ENCODE measurements at regions not wholly inside any gene's neighbourhood (a gene's known extent, or its start where the extent isn't known, plus 50 kb on each side); places are given as distances from the start of the nearest gene placed in this dataset.
"Not testable (repeated sequence)": the region's sequence is repeated elsewhere in the genome, so short reads cannot be mapped to it uniquely, and the experiment has no call there.

DNA sequence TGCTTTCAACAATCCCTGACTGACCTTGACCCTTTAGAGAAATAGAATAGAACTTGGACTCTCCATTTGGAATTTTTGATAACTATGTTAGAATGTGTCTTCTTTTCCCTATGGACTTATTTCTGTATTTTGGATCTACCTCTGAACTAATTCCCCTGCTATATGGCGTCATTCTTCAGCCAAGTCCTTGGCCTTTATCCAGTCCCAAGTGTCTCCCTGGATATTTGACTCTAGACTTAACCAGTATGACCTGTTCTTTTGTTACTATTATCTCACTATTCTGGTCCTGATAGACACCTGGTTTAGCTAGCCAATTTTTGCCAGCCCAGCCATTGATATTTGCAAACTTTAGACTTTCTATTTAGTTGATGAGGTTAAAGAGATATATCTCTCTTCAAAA is 186.8 kb downstream of the KCNS3 start:
- DNase-seq: no peak

DNA sequence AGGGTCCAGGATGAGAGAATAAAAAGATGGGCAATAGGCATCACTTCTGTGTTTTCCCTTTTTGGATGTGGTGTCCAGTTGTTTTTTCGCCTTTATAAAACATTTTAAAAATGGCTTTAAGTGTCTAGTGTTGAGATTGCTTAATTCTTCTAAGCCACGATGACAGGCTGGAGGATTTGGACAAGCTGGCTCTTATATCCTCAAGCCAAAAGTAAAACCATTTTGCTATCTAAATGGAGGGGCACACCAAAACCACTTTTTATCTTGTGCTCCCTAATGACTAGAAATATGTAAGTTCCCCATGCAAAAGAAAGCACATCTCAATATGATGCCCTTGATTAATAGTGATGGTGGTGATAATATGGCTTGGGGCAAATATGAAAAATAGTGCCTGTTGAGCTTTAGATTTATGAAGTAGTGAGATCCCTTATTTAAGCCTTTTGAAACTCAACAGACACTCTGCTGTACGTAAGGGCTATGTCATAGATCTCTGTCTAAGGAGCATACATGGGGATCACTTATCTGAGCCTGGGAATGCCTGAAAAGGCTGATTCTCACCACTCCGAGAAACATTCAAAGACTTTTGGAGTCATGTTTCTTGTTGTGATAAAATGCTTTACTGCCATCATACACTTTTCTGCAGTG is 185.5 kb downstream of the KCNS3 start:
- no peak for DNase-seq

DNA sequence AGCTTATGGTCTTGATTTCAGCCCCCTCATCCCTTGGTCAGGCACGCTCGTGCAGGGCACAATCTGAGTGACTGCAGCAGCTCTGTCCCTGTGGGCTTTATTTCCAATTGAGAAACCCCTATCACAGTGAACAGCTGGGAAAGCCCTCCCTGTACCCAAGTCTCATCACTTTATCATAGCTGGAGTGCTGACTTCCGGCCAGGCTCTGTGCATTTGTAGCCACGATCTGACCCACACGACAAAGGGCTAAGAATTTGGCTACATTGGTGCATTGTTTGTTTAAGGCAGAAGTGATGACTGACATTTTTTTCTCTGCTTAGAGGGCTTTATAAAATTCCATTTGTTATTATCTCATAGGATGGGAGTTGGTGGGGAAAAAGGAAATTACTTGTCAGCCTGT is 184.4 kb downstream of the KCNS3 start:
- DNase-seq: no peak

DNA sequence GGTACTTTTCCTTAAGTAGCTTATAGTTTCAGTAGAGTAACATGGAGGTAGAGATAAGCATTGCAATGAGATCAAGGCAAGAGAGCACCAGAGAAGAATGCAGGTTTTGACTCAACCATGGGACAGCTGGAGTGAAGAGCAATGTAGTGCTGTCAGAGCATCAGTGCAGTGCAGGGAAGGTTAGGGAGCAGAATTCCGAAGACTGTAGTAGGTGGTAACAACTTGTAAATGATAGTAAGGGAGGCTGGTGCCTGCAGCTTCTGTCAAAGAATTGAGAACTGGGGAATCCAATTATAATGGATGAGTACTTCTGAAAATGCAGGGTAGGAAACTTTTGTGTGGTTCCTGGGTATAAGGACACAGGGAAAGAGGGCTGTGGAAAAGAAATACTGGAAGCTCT is 183.2 kb downstream of the KCNS3 start:
- DNase-seq: no peak

DNA sequence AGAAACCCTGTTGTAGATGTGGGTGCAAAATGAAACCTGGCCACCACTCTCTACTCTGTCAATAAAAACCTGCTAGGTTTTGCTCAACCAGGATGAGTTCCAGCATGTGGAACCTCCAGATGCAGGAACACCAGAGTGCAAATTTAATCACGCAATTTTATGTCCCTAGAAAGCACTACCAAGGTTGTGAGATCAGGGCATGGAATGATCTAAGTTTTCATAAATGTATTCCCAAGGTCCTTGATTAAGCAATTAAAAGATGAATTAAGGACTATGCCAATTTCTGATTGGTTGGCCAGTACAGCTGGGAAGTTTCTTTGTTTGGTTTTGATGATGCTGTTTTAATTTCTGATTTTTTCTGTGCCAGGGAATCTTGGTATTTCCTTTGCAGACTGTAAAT is 179.2 kb downstream of the KCNS3 start:
- DNase-seq: no peak

DNA sequence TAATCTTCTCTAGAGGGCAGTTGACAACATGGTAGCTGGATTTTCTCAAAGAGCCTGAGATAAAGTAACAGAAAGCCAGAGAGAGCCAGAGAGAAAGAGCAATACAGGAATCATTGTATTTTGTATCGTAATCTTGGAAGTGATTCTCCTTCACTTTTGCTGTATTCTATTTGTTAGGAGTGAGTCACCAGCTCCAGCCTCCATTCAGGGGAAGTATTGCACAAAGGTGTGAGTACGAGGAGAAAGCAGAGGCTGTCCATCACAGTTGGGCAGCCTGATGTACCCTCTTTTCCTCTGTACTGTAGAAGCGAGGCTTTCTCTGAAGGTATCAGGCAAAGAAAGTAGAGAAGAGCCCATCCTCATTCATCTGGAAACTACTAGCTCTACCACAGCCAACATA is 176.8 kb downstream of the KCNS3 start:
- no peak for DNase-seq

DNA sequence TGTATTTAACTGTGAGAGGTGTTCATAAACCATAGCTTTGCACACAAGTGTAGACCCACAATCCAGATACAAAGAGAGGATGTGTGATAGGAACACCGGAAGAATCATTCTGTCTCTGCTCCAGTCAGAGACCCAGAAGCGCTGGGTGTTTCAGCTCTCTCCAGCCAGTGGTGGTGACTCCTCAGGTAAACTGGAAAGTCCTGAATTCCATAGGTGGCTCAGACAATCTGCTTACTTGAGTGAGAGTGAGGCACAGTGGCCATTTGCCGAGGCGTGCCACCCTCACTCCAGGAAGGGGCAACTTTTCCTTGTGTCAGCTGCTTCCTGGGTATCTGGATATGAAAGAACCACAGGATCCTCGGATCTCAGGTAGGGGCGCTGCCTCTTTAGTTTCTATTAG is 171.5 kb downstream of the KCNS3 start:
- no peak for DNase-seq

DNA sequence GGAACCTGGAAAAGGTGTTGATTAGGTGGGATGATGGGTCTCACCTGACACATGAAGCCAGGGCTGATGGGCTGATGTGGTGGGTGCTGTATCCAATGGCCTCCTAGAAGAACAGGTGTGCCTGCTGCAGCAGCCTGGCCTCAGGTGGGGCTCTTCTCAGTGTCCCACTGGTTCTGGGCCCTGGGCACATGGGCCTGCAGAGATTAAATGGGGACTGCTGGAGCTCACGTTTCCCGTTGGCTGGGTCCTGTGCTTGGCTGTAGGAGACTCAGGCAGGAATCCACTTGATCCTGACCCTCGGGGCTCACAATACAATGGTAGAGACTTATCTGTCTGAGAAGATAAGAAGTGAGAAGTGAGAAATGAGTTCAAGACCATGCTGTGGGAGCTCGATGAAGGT is 170.9 kb downstream of the KCNS3 start:
- no peak for DNase-seq

DNA sequence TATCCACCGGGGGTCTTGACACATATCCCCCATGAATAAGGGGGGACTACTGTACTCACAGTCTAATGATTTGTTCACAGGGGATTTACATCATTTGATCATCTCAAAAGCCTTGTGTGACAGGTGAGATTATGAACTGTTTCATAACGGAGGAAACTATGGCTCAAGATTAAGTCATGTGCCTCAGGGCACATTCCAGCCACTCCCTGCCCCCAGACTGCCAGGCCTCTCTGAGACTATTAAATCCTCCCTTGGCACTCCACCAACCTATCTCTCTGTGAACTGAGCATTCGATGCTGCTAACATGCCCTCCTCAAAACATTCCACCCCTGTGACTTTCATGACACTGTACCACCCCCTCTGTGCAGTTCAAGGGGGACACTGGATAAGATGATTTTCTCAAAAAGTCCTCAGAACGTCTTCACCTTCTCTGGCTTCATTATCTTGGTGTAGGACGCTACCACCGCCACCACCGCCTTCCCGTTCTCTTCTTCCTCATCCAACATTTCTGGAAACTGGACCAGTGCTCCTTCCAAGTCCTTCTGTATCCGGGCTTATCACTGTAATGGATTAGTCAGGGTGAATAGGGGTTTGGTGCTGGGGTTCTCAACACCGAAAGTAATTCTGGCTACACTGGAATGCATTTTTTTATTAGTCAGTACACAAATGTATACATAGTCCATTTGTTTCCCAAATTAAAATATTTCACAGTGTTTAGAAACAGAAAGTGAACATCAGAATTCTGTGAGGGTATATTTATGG is 169.6 kb downstream of the KCNS3 start:
- DNase-seq: peak in 1 of 2 experiments; percentile 60

DNA sequence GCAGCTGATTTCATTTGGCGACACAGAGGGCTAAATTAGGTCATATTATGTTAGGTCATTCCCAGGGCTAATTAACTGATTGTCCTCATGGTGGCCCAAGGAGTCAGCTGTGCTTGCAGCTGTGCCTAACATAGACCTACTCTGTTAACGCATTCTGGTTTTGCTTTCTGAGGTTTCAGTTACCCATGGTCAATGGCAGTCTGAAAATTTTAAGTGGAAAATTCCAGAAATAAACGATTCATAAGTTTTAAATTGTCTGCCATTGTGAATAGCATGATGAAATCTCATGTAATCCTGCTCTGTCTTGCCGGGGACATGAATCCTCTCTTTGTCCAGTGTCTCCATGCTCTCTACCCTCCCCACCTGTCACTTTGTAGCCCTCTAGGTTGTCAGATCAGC is 168.7 kb downstream of the KCNS3 start:
- DNase-seq: no peak

DNA sequence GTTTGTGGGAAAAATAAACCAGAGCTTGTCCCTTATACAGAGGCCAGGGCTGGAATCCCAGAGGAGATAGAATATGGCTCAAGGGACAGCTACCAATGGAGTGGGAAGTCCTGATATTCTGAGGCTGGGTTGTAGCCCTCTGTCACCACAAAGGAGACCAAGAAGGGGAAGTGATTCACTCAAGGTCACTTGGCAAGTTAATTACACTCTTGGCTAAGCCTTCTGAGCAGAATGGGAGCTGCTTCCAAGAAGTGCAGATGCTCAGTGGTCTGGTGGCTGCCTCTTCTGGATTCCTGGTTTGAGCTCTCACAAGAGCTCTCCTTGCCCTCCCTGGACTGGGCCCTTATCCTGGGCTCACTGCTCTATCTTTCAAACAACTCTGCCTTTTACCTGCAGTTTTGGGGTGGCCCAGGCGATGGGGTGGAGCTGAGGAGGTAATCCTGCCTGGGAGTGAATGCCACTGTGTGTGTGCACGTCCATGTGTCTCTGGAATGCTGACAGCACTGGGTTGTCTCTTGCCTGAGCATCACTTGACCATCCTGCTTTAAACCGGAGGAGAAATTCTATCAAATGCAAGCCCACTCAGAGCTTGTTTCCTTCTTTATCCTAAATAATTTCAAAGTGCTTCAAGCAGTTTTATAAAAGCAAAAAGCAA is 168.2 kb downstream of the KCNS3 start:
- DNase-seq: peak in 1 of 2 experiments; percentile 5

DNA sequence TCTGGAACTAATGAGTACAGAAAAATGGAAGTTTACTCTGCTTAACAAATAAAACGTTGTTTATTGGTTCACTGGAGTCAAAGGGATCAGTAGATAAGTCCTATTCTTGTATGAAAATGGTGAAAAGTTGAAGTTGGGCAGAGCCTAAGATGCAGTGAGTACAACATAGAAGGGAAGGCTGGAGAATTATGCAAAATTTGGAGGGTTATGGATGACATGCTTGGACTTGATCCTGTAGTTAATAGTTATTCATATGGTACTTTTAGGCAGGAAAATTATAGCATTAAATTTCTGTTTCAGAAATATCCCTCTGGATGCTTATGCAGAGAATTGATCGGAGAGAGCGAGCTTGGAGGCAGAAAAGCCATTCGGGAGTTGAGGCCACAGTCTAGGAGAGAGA is 167.6 kb downstream of the KCNS3 start:
- no peak for DNase-seq

DNA sequence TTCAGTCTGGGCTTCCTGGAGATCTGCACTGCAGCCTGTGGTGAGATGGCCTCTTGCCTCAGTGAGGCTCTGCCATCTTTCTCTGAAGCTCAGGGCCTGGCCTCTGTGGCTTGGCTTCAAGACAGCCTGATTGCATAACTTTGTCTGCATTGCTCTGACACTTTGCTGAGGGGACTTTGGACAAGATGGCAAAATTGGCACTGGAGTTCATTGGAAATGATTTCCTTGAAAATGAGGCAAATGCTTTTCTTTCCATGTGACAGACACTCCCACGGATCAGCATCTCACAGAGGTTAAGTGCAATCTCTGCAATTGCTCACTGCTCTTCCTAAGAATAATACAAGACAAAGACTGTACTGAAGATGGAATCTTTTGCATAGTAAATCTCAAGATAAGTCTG is 166.8 kb downstream of the KCNS3 start:
- no peak for DNase-seq

DNA sequence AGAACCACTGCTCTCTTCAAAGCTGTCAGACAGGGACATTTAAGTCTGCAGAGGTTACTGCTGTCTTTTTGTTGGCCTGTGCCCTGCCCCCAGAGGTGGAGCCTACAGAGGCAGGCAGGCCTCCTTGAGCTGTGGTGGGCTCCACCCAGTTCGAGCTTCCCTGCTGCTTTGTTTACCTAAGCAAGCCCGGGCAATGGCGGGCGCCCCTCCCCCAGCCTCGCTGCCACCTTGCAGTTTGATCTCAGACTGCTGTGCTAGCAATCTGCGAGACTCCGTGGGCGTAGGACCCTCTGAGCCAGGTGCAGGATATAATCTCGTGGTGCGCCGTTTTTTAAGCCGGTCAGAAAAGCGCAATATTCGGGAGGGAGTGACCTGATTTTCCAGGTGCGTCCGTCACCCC is 138.9 kb downstream of the KCNS3 start:
- not testable (repeated sequence) for DNase-seq

DNA sequence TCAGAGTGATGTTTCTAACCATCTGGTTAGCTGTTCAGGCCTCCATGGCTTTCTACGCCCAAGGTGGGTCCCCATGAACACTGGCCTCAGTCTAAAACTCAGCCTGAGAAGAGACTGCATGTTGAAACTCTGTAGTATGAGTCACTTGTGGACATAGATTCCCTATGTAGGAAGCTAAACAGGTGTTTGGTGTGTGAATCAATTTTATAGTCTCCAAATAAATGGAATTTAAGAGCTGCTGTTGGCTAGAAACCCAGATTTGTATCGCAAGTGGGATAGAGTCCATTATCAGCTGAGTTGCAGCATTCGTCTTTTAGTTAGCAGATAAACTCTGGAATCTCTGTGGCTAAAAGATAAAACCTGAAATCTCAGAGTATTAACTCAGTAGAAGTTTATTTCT is 131.4 kb downstream of the KCNS3 start:
- no peak for DNase-seq

DNA sequence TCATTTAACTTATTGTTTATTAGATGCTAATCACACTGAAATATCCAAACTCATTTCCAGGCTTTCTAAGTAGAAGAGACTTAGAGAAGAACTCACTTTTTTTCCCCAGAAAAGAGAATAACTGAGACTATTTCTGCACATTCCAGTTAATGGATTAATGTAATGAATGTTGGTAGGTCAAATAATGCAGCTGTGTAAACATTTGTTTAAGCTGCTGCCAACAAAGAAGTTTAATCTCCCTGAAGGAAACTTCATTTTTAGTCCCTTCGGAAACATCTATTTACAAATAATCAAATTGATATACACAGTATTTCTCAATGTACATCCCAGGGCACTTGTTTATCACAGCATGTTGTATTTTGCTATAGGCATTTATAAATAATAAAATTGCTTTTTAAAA is 126.9 kb downstream of the KCNS3 start:
- no peak for DNase-seq

DNA sequence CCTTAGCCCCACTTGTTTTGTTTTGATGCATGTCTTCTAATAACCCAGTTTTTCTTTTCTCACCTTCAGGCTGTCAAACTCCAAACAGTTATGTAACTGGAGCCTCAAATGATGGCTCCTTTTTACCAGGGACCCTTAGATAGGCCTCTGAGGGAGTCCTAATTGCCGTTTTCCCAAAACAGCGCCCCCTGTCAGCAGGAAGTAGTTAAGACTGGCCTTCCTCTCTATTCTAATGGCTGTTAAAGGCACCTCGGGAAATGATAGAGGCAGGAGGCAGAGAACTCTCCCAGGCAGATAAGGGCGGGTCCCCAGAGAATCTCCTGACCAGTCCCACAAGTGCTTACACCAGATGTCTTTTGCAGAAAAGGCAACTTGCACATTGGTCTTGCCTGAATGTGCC is 123.2 kb downstream of the KCNS3 start:
- no peak for DNase-seq

DNA sequence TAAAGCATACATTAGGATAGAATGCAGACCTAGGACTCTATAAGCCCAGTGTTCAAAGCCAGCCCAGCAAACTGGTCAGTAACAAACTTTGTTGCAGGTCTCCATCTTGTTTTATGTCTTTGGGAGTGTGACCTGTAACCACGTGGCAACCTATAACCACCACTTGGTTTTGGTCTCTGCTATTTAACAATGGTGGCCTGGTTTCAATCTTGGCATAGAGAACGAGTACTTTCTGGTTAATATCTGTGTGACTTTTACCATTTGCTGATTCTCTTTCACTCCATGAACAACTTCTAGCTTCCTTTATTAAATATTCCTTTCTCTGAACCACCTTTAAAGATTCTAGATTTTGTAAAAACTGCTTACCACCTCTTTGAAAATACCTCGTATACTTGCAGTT is 118.5 kb downstream of the KCNS3 start:
- no peak for DNase-seq

DNA sequence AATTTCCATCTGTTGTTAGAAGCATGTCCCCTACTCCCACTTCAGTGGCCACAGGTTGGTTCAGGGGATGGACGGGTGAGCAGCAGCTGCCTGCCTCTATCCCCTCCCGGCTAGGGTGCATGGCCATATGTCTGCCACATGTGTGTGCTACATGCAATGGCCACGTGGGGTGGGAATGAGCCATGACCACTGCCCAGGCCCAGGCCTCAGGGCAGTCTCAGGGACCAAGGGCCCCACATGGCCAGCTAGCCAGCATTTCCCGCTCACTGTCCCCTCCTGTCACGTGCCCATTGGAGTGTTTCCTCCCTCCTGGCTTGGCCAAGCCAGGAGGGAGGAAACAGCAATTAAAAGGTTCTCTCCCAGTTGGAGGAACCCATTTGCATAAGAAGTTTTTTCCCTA is 117.1 kb downstream of the KCNS3 start:
- no peak for DNase-seq

All from SW 1271 (cell line).